ENCODE measurements at regions not wholly inside any gene's neighbourhood (a gene's known extent, or its start where the extent isn't known, plus 50 kb on each side); places are given as distances from the start of the nearest gene placed in this dataset.

DNA sequence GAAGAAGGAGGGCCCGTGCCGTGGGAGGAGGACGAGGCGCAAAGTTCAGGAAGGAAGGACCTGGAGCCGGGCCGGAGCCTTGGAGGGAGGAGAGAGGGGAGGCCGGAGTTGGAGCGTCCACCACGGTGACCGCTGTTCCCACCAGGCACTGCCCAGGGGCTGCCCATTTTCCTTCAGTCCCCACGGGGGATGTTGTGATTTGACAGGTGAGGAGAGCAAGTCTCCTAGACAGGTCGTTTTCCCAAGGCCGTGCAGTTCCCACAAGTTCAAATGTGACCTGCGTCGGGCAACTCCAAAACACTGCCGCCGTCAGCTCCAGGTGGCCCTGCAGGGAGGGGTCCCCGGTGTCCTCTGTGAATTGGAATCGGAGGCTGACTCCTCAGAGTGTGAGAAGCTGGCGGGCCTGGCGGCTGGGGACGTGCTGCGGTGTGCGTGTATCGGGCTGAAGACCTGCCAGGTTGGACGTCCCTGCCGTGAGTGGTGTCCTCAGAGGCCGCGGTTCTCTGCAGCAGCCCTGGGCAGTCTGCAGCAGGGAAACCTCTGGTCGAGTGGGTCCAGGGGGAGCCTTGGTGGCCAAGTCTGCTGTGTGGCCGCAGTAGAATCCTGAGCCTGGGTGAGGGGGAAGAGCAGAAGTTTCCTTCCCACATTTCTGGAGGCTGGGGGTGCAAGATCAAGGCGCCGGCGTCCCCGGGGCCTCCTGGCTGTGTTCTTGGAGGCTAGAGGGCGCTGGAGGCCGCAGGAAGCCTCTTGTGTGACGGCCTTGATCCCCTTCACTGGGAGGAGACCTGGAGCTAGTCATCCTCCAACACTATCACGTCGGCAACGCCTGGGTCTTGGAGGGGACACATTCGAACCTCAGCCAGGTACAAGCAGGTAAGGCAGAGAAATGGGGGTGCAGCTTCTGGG lies 115.1 kb upstream of the FRMD1 start:
- no peak overlapping the region for H3K4me3 ChIP-seq (ENCODE audit: low read depth, low read length)
- DNase-seq (ENCODE audit: low read depth), result no peak
- TF ChIP-seq, protein P1, sequence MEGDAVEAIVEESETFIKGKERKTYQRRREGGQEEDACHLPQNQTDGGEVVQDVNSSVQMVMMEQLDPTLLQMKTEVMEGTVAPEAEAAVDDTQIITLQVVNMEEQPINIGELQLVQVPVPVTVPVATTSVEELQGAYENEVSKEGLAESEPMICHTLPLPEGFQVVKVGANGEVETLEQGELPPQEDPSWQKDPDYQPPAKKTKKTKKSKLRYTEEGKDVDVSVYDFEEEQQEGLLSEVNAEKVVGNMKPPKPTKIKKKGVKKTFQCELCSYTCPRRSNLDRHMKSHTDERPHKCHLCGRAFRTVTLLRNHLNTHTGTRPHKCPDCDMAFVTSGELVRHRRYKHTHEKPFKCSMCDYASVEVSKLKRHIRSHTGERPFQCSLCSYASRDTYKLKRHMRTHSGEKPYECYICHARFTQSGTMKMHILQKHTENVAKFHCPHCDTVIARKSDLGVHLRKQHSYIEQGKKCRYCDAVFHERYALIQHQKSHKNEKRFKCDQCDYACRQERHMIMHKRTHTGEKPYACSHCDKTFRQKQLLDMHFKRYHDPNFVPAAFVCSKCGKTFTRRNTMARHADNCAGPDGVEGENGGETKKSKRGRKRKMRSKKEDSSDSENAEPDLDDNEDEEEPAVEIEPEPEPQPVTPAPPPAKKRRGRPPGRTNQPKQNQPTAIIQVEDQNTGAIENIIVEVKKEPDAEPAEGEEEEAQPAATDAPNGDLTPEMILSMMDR (conservative IDR thresholded peaks at IDR 0.05; ENCODE audit: low read depth, low read length), result peak; percentile 46

DNA sequence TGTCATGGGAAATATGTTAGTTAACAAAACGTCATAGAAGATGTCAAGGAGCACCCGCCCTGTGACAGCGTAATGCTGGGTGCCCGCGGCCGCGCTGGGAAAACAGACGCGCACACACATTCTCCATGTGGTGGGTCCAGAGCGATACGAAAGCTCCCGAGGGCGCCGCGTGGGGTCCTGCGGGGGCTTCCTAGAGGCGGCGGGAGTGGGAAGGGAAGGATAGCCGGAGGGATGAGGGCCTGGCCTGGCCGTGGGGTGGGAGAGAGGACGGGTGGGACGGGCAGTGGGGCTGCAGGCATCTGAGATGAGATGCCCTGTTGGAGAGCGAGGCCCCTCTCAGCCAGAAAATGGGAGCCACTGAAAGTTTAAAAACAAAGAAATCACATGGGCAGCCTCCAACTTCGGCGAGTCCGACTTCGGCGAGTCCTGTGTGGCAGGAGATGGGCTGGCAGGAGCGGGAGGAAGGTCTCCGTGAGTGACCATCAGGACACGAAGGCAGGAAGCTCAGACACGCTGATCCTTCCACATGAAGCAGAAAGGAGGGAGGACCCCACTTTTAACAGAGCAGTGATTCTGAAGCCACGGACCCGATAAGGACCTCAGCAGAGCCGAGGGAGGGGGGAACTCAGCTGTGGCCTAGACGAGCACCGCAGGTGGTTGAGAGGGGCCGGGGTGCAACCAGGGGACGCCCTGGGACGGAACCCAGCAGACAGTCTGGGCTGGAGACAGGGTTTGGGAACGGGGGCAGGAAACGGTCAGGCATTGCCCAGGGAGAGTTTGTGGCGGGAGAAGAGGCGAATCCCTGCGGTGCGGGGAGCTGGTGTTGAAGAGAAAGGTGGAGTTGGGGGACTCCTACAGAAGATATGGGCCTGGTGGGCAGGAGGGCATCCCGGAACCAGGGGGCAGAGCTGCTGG lies 114.1 kb upstream of the FRMD1 start:
- TF ChIP-seq, protein P1 (conservative IDR thresholded peaks at IDR 0.05; ENCODE audit: low read depth, low read length), result no peak
- H3K4me3 ChIP-seq (ENCODE audit: low read depth, low read length), result no peak overlapping the region
- no peak for DNase-seq (ENCODE audit: low read depth)

DNA sequence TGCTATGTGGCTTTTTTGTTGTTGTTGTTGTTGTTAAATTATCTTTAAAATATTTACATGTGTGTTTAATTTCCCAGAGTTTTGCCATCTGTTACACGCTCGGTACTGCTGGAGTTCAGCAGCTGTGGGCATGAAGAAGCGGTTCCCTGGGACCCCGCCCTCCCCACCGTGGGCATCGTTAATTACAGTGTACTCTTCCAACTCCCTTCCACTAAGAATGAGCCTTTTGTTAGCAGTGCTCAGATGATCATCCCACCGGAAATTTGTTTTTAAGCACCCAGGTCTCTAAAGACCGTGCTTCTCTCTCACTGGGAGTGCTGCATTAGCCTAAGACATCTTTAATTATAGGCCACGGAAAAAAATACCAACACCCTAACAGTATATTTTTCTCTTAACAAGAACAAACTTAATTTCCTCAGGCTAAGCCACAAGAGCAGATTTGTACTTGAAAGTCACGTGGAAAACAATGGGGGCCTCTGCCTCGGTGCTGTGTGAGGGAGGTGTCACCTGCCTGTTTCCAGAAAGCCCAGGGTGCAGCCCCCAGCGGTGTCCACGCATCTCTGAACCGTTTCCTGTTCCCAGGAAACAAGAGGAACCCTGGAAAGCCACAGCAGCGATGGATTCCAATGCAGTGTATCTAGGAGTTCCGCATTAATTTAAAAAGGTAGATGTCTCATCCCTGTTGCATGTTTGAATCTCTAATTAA lies 113.3 kb upstream of the FRMD1 start:
- no peak for DNase-seq (ENCODE audit: low read depth)
- TF ChIP-seq, protein P1 (conservative IDR thresholded peaks at IDR 0.05; ENCODE audit: low read depth, low read length), result no peak
- no peak overlapping the region for H3K4me3 ChIP-seq (ENCODE audit: low read depth, low read length)

DNA sequence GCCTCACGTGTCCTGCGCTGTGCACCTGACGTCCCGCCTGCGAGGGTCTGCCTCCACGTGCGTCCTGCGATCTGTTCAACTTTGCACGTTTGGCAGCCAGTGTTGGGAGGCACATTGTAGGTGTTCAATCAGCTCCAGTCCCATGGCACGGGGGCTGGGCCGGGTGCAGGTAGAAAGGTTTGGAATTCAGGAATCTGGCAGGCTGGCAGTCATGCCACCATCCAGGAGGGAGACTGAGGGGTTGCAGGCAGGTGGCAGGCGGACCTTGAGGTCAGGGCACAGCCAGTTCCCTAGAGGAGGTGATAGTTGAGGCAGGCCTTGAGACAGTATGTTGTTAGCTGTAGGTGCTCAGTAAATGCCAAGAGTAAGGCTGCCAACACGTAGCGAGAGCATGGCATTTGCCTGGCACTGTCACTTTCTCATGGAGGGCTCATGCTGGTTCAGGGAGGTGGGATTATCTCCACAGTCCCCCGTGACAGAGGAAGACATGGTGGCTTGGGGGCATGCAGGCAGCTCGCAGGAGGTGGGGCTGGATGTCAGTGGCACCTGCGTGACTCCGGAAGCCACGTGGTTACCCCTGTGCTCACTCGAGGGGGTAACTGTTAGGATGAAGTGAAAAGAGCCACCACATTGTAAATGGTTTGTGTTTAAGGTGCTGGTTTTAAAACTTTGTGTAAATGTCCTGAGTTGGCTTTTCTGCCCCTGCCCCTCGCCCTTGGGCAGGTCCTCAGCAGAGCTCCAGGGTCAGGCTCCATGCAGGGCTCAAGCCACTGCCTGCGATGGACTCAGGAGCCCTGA lies 111.8 kb upstream of the FRMD1 start:
- TF ChIP-seq, protein P1 (conservative IDR thresholded peaks at IDR 0.05; ENCODE audit: low read depth, low read length), result no peak
- no peak for DNase-seq (ENCODE audit: low read depth)
- no peak overlapping the region for H3K4me3 ChIP-seq (ENCODE audit: low read depth, low read length)

DNA sequence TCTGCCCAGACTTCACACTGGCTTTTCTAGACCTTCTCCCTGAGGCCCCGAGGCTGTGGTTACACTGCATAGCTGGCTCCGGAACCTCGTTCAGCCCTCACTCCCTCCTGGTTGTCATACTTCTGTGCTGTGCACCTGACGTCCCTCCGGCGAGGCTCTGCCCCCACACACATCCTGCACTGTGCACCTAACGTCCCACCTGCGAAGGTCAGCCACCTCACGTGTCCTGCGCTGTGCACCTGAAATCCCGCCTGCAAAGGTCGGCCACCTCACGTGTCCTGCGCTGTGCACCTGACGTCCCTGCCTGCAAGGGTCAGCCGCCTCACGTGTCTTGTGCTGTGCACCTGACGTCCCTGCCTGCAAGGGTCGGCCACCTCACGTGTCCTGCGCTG lies 111.0 kb upstream of the FRMD1 start:
- no peak for DNase-seq (ENCODE audit: low read depth)
- TF ChIP-seq, protein P1 (conservative IDR thresholded peaks at IDR 0.05; ENCODE audit: low read depth, low read length), result no peak
- H3K4me3 ChIP-seq (ENCODE audit: low read depth, low read length), result no peak overlapping the region
